HCT116 (cell line): ENCODE measurements at regions not wholly inside any gene's neighbourhood (a gene's known extent, or its start where the extent isn't known, plus 50 kb on each side); places are given as distances from the start of the nearest gene placed in this dataset.

Experiments
- ATAC-seq: fragments of 200-7000 bp; cut with Tn5 transposase; 2 replicates; pipeline ENCODE4 v1.9.1; 2020; ENCODE audit warnings: mild to moderate bottlenecking, moderate library complexity
- BruUV-seq: library from RNA; stranded (reverse); fragments of 400-500 nt; replicated peaks from 2 replicates; lab custom pipeline; 2021; lab: Mats Ljungman, UMichigan
- CTCF ChIA-PET: fragments of 300-600 bp; sonication (Branson Sonifier 250); formaldehyde crosslinking; loops from one replicate; lab custom pipeline; 2021; ENCODE audit warnings: antibody characterized with exemption; lab: Charles Lee
- POLR2A ChIA-PET: fragments of 300-600, 350-600 bp; sonication (Branson Sonifier 250); formaldehyde crosslinking; loops from one replicate; lab custom pipeline; 2021; ENCODE audit warnings: antibody characterized with exemption; lab: Charles Lee
- RAD21 ChIA-PET, 2 experiments: fragments of 300-600 bp; sonication (Branson Sonifier 250); formaldehyde crosslinking; loops; one replicate each; lab custom pipeline; 2023; ENCODE audit warnings: low total read pairs in 2 of 2; ENCODE audit not compliant: uncharacterized antibody in 2 of 2, unreplicated experiment in 2 of 2, low non-redundant PET in 1 of 2; lab: Charles Lee
- DNase-seq: peaks from one replicate; pipeline ENCODE4 v3.0.0-alpha.2; 2010; ENCODE audit warnings: low read depth, low spot score
- H2AFZ ChIP-seq: fragments of 200-600 bp; shearing (Covaris generic), sonication (generic); 2 replicates; pipeline ENCODE4 v1.6.1; 2017; ENCODE audit warnings: low read depth, mixed run types, mixed read lengths, antibody characterized with exemption, low read length; ENCODE audit not compliant: poor library complexity, severe bottlenecking
- H3K27ac ChIP-seq: 2 replicates; pipeline ENCODE4 v1.5.1; 2012; ENCODE audit warnings: low read depth, low read length
- H3K27me3 ChIP-seq: fragments of 200-600 bp; sonication (generic); 2 replicates; pipeline ENCODE4 v1.6.1; 2016; ENCODE audit warnings: mixed run types, low read length, mixed read lengths; ENCODE audit not compliant: insufficient read depth
- H3K36me3 ChIP-seq, 2 experiments: fragments of 200-500 bp in 1 of 2; fragments of 200-600 bp in 1 of 2; sonication (Bioruptor generic) in 1 of 2; sonication (generic) in 1 of 2; 2 replicates each; pipeline versions ENCODE4 v1.5.1 to v1.6.1; 2014 to 2016; ENCODE audit warnings: low read length in 2 of 2, inconsistent platforms in 1 of 2, mixed read lengths in 1 of 2, mixed run types in 1 of 2; ENCODE audit not compliant: insufficient read depth in 2 of 2, control insufficient read depth in 1 of 2
- H3K4me1 ChIP-seq, 2 experiments: fragments of 200-600 bp in 1 of 2; sonication (generic) in 1 of 2; 2 replicates each; pipeline versions ENCODE4 v1.5.1 to v1.6.1; 2012 to 2017; ENCODE audit warnings: low read length in 2 of 2, inconsistent platforms in 1 of 2, mild to moderate bottlenecking in 1 of 2, mixed read lengths in 1 of 2, mixed run types in 1 of 2, moderate library complexity in 1 of 2; ENCODE audit not compliant: insufficient read depth in 2 of 2, control insufficient read depth in 1 of 2
- H3K4me2 ChIP-seq: fragments of 200-600 bp; sonication (generic); 2 replicates; pipeline ENCODE4 v1.6.1; 2017; ENCODE audit warnings: mixed run types, low read length, mixed read lengths
- H3K4me3 ChIP-seq, 2 experiments: fragments of 200-600 bp in 1 of 2; sonication (generic) in 1 of 2; replicated peaks in 1 of 2; 2 replicates each; pipeline ENCODE4 v1.5.1; 2011 to 2016; ENCODE audit warnings: low read length in 2 of 2, control low read depth in 1 of 2, low read depth in 1 of 2, mild to moderate bottlenecking in 1 of 2, mixed read lengths in 1 of 2, mixed run types in 1 of 2
- H3K79me2 ChIP-seq: fragments of 200-600 bp; sonication (generic); 2 replicates; pipeline ENCODE4 v1.6.1; 2017; ENCODE audit warnings: mild to moderate bottlenecking, mixed run types, low read length, moderate library complexity, mixed read lengths; ENCODE audit not compliant: insufficient read depth
- H3K9ac ChIP-seq: fragments of 200-600 bp; sonication (generic); 2 replicates; pipeline ENCODE4 v1.6.1; 2016; ENCODE audit warnings: low read length, mixed read lengths
- H3K9me2 ChIP-seq: fragments of 200-600 bp; sonication (generic), shearing (Covaris generic); 2 replicates; pipeline ENCODE4 v1.6.1; 2017; ENCODE audit warnings: mixed run types, mild to moderate bottlenecking, moderate library complexity; ENCODE audit not compliant: insufficient read depth
- H3K9me3 ChIP-seq, 2 experiments: fragments of 200-500 bp in 1 of 2; fragments of 200-600 bp in 1 of 2; sonication (Bioruptor generic) in 1 of 2; sonication (generic) in 1 of 2; 2 replicates each; pipeline ENCODE4 v1.6.1; 2014 to 2017; ENCODE audit warnings: low read length in 2 of 2, mixed read lengths in 2 of 2, inconsistent platforms in 1 of 2, low read depth in 1 of 2, mild to moderate bottlenecking in 1 of 2, mixed run types in 1 of 2, moderate library complexity in 1 of 2; ENCODE audit not compliant: control insufficient read depth in 1 of 2, insufficient read depth in 1 of 2
- H4K20me1 ChIP-seq: fragments of 200-600 bp; sonication (generic), shearing (Covaris generic); 2 replicates; pipeline ENCODE4 v1.6.1; 2017; ENCODE audit warnings: mixed run types, mild to moderate bottlenecking, moderate library complexity; ENCODE audit not compliant: insufficient read depth
- CEBPB ChIP-seq: IDR thresholded peaks from 2 replicates; pipeline ENCODE4 v1.6.1; 2012; ENCODE audit warnings: low read depth
- RAD21 ChIP-seq: IDR thresholded peaks from 2 replicates; pipeline ENCODE4 v1.6.1; 2012; ENCODE audit warnings: low read depth, mild to moderate bottlenecking
- SP1 ChIP-seq: IDR thresholded peaks from 2 replicates; pipeline ENCODE4 v1.6.1; 2012; ENCODE audit warnings: low read depth
- TCF7L2 ChIP-seq: IDR thresholded peaks from 2 replicates; pipeline ENCODE4 v1.7.0; 2011; ENCODE audit warnings: borderline replicate concordance, inconsistent platforms; ENCODE audit not compliant: insufficient read depth, insufficient read length; ENCODE audit errors: extremely low read depth
- YY1 ChIP-seq: IDR thresholded peaks from 2 replicates; pipeline ENCODE4 v1.6.1; 2011; ENCODE audit warnings: low read length, low read depth, moderate library complexity, mild to moderate bottlenecking; ENCODE audit not compliant: insufficient replicate concordance; ENCODE audit errors: extremely low read depth
- ZNF274 ChIP-seq: fragments of 200-500 bp; sonication (Bioruptor generic); IDR thresholded peaks from 2 replicates; pipeline ENCODE4 v1.6.1; 2014; ENCODE audit warnings: mild to moderate bottlenecking, low read depth, low read length, inconsistent platforms
- intact Hi-C: fragments of 100-400 bp; cut with micrococcal nuclease; formaldehyde crosslinking; loops from 2 replicates; pipeline ENCODE4 v1.10.0; 2022
- TF ChIP-seq, protein P1 (sequence below): IDR thresholded peaks from 2 replicates; pipeline ENCODE4 v1.6.1; 2012; ENCODE audit warnings: low read depth

DNA sequence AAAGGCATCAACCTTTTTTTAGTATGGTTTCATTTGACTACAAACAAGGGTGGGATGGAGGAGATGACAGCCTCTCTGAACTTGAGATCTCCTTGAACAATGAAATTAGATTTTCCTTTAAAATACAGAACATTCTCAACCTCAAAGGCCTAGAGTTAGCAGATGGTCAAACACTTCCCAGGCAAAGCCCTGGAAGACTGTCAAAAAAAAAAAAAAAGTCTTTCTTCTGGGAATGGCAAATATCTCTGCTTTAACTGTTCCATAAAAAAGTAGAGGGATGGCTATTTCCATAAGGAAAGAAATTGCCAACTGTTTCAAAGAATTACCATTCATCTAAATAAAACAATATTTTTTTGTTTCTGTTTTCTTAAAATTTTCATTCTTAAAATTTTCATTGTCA lies 870.8 kb downstream of the GALC start:
- Histone ChIP-seq H3K4me3 (no peak overlapping the region), H3K36me3 (no peaks in the 10 kb centered on the region), H3K4me1 (no peaks in the 10 kb centered on the region), H4K20me1 (no peaks in the 10 kb centered on the region), H3K27me3 (no peaks in the 10 kb centered on the region), H2AFZ (no peak overlapping the region), H3K27ac (no peak overlapping the region), H3K9ac (no peak overlapping the region), H3K4me2 (no peak overlapping the region), H3K9me2 (no peaks in the 10 kb centered on the region), H3K79me2 (no peaks in the 10 kb centered on the region), H3K9me3 (peaks cover 4 to 17% of the 10 kb centered on the region in 2 experiments; a peak in 2 of 4 replicates)
- intact Hi-C loops = no loop called here
- RAD21 ChIA-PET = no interaction called here
- ATAC-seq (no peak), DNase-seq (no peak)
- TF ChIP-seq YY1 = no peak
- no peak for TF ChIP-seq SP1
- no peak for TF ChIP-seq ZNF274
- no peak for TF ChIP-seq TCF7L2
- TF ChIP-seq, protein P1, sequence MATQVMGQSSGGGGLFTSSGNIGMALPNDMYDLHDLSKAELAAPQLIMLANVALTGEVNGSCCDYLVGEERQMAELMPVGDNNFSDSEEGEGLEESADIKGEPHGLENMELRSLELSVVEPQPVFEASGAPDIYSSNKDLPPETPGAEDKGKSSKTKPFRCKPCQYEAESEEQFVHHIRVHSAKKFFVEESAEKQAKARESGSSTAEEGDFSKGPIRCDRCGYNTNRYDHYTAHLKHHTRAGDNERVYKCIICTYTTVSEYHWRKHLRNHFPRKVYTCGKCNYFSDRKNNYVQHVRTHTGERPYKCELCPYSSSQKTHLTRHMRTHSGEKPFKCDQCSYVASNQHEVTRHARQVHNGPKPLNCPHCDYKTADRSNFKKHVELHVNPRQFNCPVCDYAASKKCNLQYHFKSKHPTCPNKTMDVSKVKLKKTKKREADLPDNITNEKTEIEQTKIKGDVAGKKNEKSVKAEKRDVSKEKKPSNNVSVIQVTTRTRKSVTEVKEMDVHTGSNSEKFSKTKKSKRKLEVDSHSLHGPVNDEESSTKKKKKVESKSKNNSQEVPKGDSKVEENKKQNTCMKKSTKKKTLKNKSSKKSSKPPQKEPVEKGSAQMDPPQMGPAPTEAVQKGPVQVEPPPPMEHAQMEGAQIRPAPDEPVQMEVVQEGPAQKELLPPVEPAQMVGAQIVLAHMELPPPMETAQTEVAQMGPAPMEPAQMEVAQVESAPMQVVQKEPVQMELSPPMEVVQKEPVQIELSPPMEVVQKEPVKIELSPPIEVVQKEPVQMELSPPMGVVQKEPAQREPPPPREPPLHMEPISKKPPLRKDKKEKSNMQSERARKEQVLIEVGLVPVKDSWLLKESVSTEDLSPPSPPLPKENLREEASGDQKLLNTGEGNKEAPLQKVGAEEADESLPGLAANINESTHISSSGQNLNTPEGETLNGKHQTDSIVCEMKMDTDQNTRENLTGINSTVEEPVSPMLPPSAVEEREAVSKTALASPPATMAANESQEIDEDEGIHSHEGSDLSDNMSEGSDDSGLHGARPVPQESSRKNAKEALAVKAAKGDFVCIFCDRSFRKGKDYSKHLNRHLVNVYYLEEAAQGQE = no peak
- TF ChIP-seq CEBPB = no peak
- no peak for TF ChIP-seq RAD21
- POLR2A ChIA-PET = no interaction called here
- CTCF ChIA-PET = no interaction called here
- BruUV-seq = no TSS peak
